Caco-2 (cell line): ENCODE measurements at regions not wholly inside any gene's neighbourhood (a gene's known extent, or its start where the extent isn't known, plus 50 kb on each side); places are given as distances from the start of the nearest gene placed in this dataset.

ENCODE experiments used
- BruUV-seq: library from RNA; stranded (reverse); fragments of 400-500 nt; replicated peaks from 2 replicates; lab custom pipeline; 2021; lab: Mats Ljungman, UMichigan
- CTCF ChIA-PET: fragments of 300-600 bp; sonication (Branson Sonifier 250); formaldehyde crosslinking; loops from one replicate; lab custom pipeline; 2022; ENCODE audit warnings: antibody characterized with exemption; lab: Charles Lee
- POLR2A ChIA-PET: fragments of 300-600 bp; sonication (Branson Sonifier 250); formaldehyde crosslinking; loops from one replicate; lab custom pipeline; 2022; ENCODE audit warnings: antibody characterized with exemption; lab: Charles Lee
- DNase-seq, 2 experiments: peaks; one replicate each; pipeline versions ENCODE4 v3.0.0 to v3.0.0-alpha.2; 2020 to 2022
- H3K27me3 ChIP-seq: replicated peaks from 2 replicates; pipeline ENCODE4 v1.6.0; 2011; ENCODE audit warnings: low read length; ENCODE audit not compliant: control insufficient read depth, insufficient read depth
- H3K36me3 ChIP-seq: 2 replicates; pipeline ENCODE4 v1.5.1; 2011; ENCODE audit warnings: low read length; ENCODE audit not compliant: control insufficient read depth, insufficient read depth
- H3K4me1 ChIP-seq: fragments of 250-450 bp; sonication (Bioruptor Pico); 2 replicates; pipeline ENCODE4 v1.5.1; 2020; ENCODE audit warnings: mild to moderate bottlenecking
- H3K4me3 ChIP-seq: 2 replicates; pipeline ENCODE4 v1.5.1; 2011; ENCODE audit warnings: low read depth, mild to moderate bottlenecking, control low read depth, low read length
- H3K9me3 ChIP-seq: fragments of 250-450 bp; sonication (Bioruptor Pico); 2 replicates; pipeline ENCODE4 v1.5.1; 2020; ENCODE audit warnings: mild to moderate bottlenecking, moderate library complexity
- H3K27ac Mint-ChIP-seq: one replicate; pipeline ENCODE4 v1.8.0; 2022; ENCODE audit warnings: mixed read lengths; ENCODE audit not compliant: unreplicated experiment
- H3K27me3 Mint-ChIP-seq: one replicate; pipeline ENCODE4 v1.8.0; 2022; ENCODE audit warnings: mixed read lengths; ENCODE audit not compliant: insufficient read depth, unreplicated experiment
- H3K36me3 Mint-ChIP-seq: one replicate; pipeline ENCODE4 v1.8.0; 2022; ENCODE audit warnings: mild to moderate bottlenecking, mixed read lengths; ENCODE audit not compliant: insufficient read depth, unreplicated experiment
- H3K4me1 Mint-ChIP-seq: one replicate; pipeline ENCODE4 v1.8.0; 2022; ENCODE audit warnings: low read depth, mixed read lengths; ENCODE audit not compliant: unreplicated experiment
- H3K4me3 Mint-ChIP-seq: one replicate; pipeline ENCODE4 v1.8.0; 2022; ENCODE audit warnings: mild to moderate bottlenecking, moderate library complexity, mixed read lengths; ENCODE audit not compliant: unreplicated experiment
- H3K9me3 Mint-ChIP-seq: one replicate; pipeline ENCODE4 v1.8.0; 2022; ENCODE audit warnings: mixed read lengths; ENCODE audit not compliant: unreplicated experiment
- intact Hi-C: fragments of 100-400 bp; cut with micrococcal nuclease; formaldehyde crosslinking; loops from one replicate; pipeline ENCODE4 v1.10.0; 2022; ENCODE audit not compliant: unreplicated experiment
- TF ChIP-seq, protein P1 (sequence below), 2 experiments: fragments of 200-600 bp in 1 of 2; IDR thresholded peaks; 1 replicate in 1 of 2; 2 replicates in 1 of 2; pipeline versions ENCODE4 v1.5.1 to v1.8.0; 2011 to 2022; ENCODE audit warnings: antibody characterized with exemption in 1 of 2, control low read depth in 1 of 2, inconsistent platforms in 1 of 2, low read depth in 1 of 2, low read length in 1 of 2, mild to moderate bottlenecking in 1 of 2, moderate library complexity in 1 of 2; ENCODE audit not compliant: insufficient read depth in 1 of 2, severe bottlenecking in 1 of 2, unreplicated experiment in 1 of 2

GRCh38 chr2:879540-879939 is 71.1 kb upstream of the SNTG2 start:
- ChIA-PET POLR2A (no interaction called here), CTCF (no interaction called here)
- Mint-ChIP-seq H3K4me1 (no peaks in the 10 kb centered on the region), H3K27me3 (peaks cover 16% of the 10 kb centered on the region), H3K27ac (no peak overlapping the region), H3K4me3 (no peak overlapping the region), H3K36me3 (no peaks in the 10 kb centered on the region), H3K9me3 (no peaks in the 10 kb centered on the region)
- H3K27me3 ChIP-seq: no peaks in the 10 kb centered on the region
- H3K9me3 ChIP-seq: no peaks in the 10 kb centered on the region
- TF ChIP-seq, protein P1, sequence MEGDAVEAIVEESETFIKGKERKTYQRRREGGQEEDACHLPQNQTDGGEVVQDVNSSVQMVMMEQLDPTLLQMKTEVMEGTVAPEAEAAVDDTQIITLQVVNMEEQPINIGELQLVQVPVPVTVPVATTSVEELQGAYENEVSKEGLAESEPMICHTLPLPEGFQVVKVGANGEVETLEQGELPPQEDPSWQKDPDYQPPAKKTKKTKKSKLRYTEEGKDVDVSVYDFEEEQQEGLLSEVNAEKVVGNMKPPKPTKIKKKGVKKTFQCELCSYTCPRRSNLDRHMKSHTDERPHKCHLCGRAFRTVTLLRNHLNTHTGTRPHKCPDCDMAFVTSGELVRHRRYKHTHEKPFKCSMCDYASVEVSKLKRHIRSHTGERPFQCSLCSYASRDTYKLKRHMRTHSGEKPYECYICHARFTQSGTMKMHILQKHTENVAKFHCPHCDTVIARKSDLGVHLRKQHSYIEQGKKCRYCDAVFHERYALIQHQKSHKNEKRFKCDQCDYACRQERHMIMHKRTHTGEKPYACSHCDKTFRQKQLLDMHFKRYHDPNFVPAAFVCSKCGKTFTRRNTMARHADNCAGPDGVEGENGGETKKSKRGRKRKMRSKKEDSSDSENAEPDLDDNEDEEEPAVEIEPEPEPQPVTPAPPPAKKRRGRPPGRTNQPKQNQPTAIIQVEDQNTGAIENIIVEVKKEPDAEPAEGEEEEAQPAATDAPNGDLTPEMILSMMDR (IDR thresholded peaks at IDR 0.05; ENCODE audit: insufficient read depth in 1 of 2, low read depth in 1 of 2, low read length in 1 of 2, severe bottlenecking in 1 of 2, unreplicated experiment in 1 of 2): no peak
- no peak overlapping the region for H3K4me3 ChIP-seq
- no peaks in the 10 kb centered on the region for H3K4me1 ChIP-seq
- BruUV-seq: no TSS peak
- intact Hi-C loops: no loop called here
- H3K36me3 ChIP-seq: no peaks in the 10 kb centered on the region
- DNase-seq: no peak

GRCh38 chr2:878245-878930 is 72.3 kb upstream of the SNTG2 start:
- H3K36me3 Mint-ChIP-seq: no peaks in the 10 kb centered on the region
- H3K27me3 ChIP-seq: no peaks in the 10 kb centered on the region
- H3K9me3 Mint-ChIP-seq: no peaks in the 10 kb centered on the region
- H3K4me3 ChIP-seq: no peak overlapping the region
- no TSS peak for BruUV-seq
- peaks cover 11% of the 10 kb centered on the region for H3K27me3 Mint-ChIP-seq
- TF ChIP-seq, protein P1 (IDR thresholded peaks at IDR 0.05; ENCODE audit: insufficient read depth in 1 of 2, low read depth in 1 of 2, low read length in 1 of 2, severe bottlenecking in 1 of 2, unreplicated experiment in 1 of 2): no peak
- CTCF ChIA-PET: no interaction called here
- H3K4me3 Mint-ChIP-seq: no peak overlapping the region
- no peaks in the 10 kb centered on the region for H3K4me1 ChIP-seq
- no peaks in the 10 kb centered on the region for H3K36me3 ChIP-seq
- no peaks in the 10 kb centered on the region for H3K9me3 ChIP-seq
- POLR2A ChIA-PET: no interaction called here
- intact Hi-C loops: no loop called here
- no peak overlapping the region for H3K27ac Mint-ChIP-seq
- H3K4me1 Mint-ChIP-seq: no peaks in the 10 kb centered on the region
- no peak for DNase-seq

DNA sequence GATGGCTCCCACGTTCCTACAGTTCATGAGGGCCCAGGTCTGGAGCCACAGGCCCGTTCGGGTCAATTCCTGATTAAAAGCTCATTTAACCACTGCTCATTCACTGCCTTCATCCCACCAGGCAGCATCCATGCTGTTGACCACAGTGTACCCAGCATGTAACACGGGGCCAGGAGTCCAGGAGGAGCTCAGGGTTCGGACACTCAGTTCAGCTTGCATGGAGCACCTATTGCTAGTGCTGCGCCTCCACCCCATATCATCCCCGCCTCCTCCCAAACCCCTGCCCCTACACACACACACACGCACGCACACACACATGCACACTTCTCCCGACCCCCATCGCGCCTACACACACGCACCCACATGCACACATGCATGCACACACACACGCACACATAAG is 72.9 kb upstream of the SNTG2 start:
- peaks cover 10% of the 10 kb centered on the region for H3K27me3 Mint-ChIP-seq
- no peaks in the 10 kb centered on the region for H3K9me3 Mint-ChIP-seq
- no peaks in the 10 kb centered on the region for H3K36me3 Mint-ChIP-seq
- TF ChIP-seq, protein P1 (IDR thresholded peaks at IDR 0.05; ENCODE audit: insufficient read depth in 1 of 2, low read depth in 1 of 2, low read length in 1 of 2, severe bottlenecking in 1 of 2, unreplicated experiment in 1 of 2): no peak
- Histone ChIP-seq H3K36me3 (no peaks in the 10 kb centered on the region), H3K27me3 (no peaks in the 10 kb centered on the region), H3K9me3 (no peaks in the 10 kb centered on the region), H3K4me3 (no peak overlapping the region), H3K4me1 (no peaks in the 10 kb centered on the region)
- CTCF ChIA-PET: no interaction called here
- POLR2A ChIA-PET: no interaction called here
- BruUV-seq: no TSS peak
- intact Hi-C loops: no loop called here
- no peaks in the 10 kb centered on the region for H3K4me1 Mint-ChIP-seq
- no peak for DNase-seq
- no peak overlapping the region for H3K4me3 Mint-ChIP-seq
- H3K27ac Mint-ChIP-seq: no peak overlapping the region
